Endothelial cell of umbilical vein (primary cell): ENCODE measurements at regions not wholly inside any gene's neighbourhood (a gene's known extent, or its start where the extent isn't known, plus 50 kb on each side); places are given as distances from the start of the nearest gene placed in this dataset.

Experiments
- BruUV-seq: library from RNA; stranded (reverse); fragments of 400-500 nt; replicated peaks from 2 replicates; lab custom pipeline; 2021; lab: Mats Ljungman, UMichigan
- CTCF ChIA-PET: fragments of 300-600, 350-600 bp; sonication (Branson Sonifier 250); formaldehyde crosslinking; loops from one replicate; lab custom pipeline; 2021; ENCODE audit warnings: antibody characterized with exemption, inconsistent platforms; lab: Charles Lee
- POLR2A ChIA-PET: fragments of 300-600, 350-600 bp; sonication (Branson Sonifier 250); formaldehyde crosslinking; loops from one replicate; lab custom pipeline; 2021; ENCODE audit warnings: antibody characterized with exemption, inconsistent platforms; lab: Charles Lee
- DNase-seq: peaks from one replicate; pipeline ENCODE4 v3.0.0-alpha.2; 2011; ENCODE audit warnings: low read depth, low spot score
- FAIRE-seq: peaks from 2 replicates; lab custom pipeline; 2011; peaks lifted over from hg19 to GRCh38; lab: Jason Lieb, UNC
- H2AFZ ChIP-seq: 2 replicates; pipeline ENCODE4 v1.6.0; 2012; ENCODE audit warnings: low read depth, low read length, control low read depth, inconsistent platforms
- H3K27ac ChIP-seq: 2 replicates; pipeline ENCODE4 v1.5.1; 2011; ENCODE audit warnings: low read depth, mild to moderate bottlenecking, control low read depth, low read length, moderate library complexity; ENCODE audit not compliant: insufficient read depth
- H3K27me3 ChIP-seq, 2 experiments: 2 replicates each; pipeline versions ENCODE4 v1.6.0 to v1.6.1; 2011; ENCODE audit warnings: low read length in 2 of 2, mixed read lengths in 1 of 2; ENCODE audit not compliant: control insufficient read depth in 2 of 2, insufficient read depth in 2 of 2
- H3K36me3 ChIP-seq, 2 experiments: 2 replicates in 1 of 2; 3 replicates in 1 of 2; pipeline ENCODE4 v1.5.1; 2011; ENCODE audit warnings: low read length in 2 of 2, mild to moderate bottlenecking in 1 of 2, moderate library complexity in 1 of 2; ENCODE audit not compliant: control insufficient read depth in 2 of 2, insufficient read depth in 2 of 2; ENCODE audit errors: extremely low read depth in 1 of 2
- H3K4me1 ChIP-seq: 3 replicates; pipeline ENCODE4 v1.5.1; 2011; ENCODE audit warnings: mild to moderate bottlenecking, low read length; ENCODE audit not compliant: control insufficient read depth, insufficient read depth; ENCODE audit errors: extremely low read depth
- H3K4me2 ChIP-seq: 2 replicates; pipeline ENCODE4 v1.6.1; 2011; ENCODE audit warnings: low read length, control low read depth, mixed read lengths; ENCODE audit not compliant: insufficient read depth
- H3K4me3 ChIP-seq, 3 experiments: fragments of 200-600 bp in 1 of 3; sonication (generic), shearing (Covaris generic) in 1 of 3; replicated peaks in 1 of 3; 2 replicates each; pipeline ENCODE4 v1.5.1; 2011 to 2016; ENCODE audit warnings: control low read depth in 3 of 3, low read length in 3 of 3, mild to moderate bottlenecking in 2 of 3, inconsistent platforms in 1 of 3, low read depth in 1 of 3, moderate library complexity in 1 of 3; ENCODE audit not compliant: insufficient read depth in 1 of 3
- H3K79me2 ChIP-seq: 2 replicates; pipeline ENCODE4 v1.6.0; 2012; ENCODE audit warnings: low read length, inconsistent platforms; ENCODE audit not compliant: control insufficient read depth, insufficient read depth
- H3K9ac ChIP-seq: replicated peaks from 2 replicates; pipeline ENCODE3; 2011; ENCODE audit warnings: low read length, control low read depth; ENCODE audit not compliant: insufficient read depth; ENCODE audit errors: extremely low read depth
- H3K9me1 ChIP-seq: replicated peaks from 3 replicates; pipeline ENCODE4 v1.6.0; 2011; ENCODE audit warnings: mild to moderate bottlenecking, low read length; ENCODE audit not compliant: control insufficient read depth, insufficient read depth; ENCODE audit errors: extremely low read depth
- H3K9me3 ChIP-seq: replicated peaks from 2 replicates; pipeline ENCODE4 v1.5.1; 2012; ENCODE audit warnings: low read length, inconsistent platforms; ENCODE audit not compliant: control insufficient read depth, insufficient read depth
- H4K20me1 ChIP-seq: replicated peaks from 2 replicates; pipeline ENCODE3; 2011; ENCODE audit warnings: mild to moderate bottlenecking, low read length; ENCODE audit not compliant: control insufficient read depth, insufficient read depth; ENCODE audit errors: extremely low read depth
- CTCF ChIP-seq, 2 donors: IDR thresholded peaks; 1 replicate in 1 of 2; 2 replicates in 1 of 2; pipeline ENCODE4 v1.5.1; 2011; ENCODE audit warnings: low read length in 2 of 2, mild to moderate bottlenecking in 2 of 2, moderate library complexity in 2 of 2, control low read depth in 1 of 2, inconsistent platforms in 1 of 2, low read depth in 1 of 2; ENCODE audit not compliant: insufficient read depth in 1 of 2; ENCODE audit errors: extremely low read depth in 1 of 2
- EZH2 ChIP-seq: IDR thresholded peaks from 2 replicates; pipeline ENCODE4 v1.6.1; 2012; ENCODE audit warnings: borderline replicate concordance, low read depth, mild to moderate bottlenecking, moderate library complexity, low read length, inconsistent platforms; ENCODE audit not compliant: severe bottlenecking
- FOS ChIP-seq: IDR thresholded peaks from 2 replicates; pipeline ENCODE4 v1.6.1; 2011; ENCODE audit warnings: mild to moderate bottlenecking, low read length, moderate library complexity, borderline replicate concordance; ENCODE audit not compliant: insufficient read depth
- GATA2 ChIP-seq: IDR thresholded peaks from 2 replicates; pipeline ENCODE4 v1.7.0; 2011; ENCODE audit warnings: low read depth, mild to moderate bottlenecking, moderate library complexity, mixed read lengths, low read length; ENCODE audit not compliant: insufficient read length, insufficient read depth
- JUN ChIP-seq: IDR thresholded peaks from 2 replicates; pipeline ENCODE4 v1.6.1; 2011; ENCODE audit warnings: borderline replicate concordance, low read depth; ENCODE audit not compliant: insufficient read length, insufficient read depth
- MAX ChIP-seq: IDR thresholded peaks from 2 replicates; pipeline ENCODE4 v1.6.1; 2011; ENCODE audit not compliant: insufficient read depth, insufficient read length
- MYC ChIP-seq: IDR thresholded peaks from one replicate; pipeline ENCODE4 v1.6.1; 2011; ENCODE audit warnings: mild to moderate bottlenecking, low read depth, low read length
- POLR2A ChIP-seq: IDR thresholded peaks from 2 replicates; pipeline ENCODE4 v1.6.1; 2012; ENCODE audit warnings: low read depth, mild to moderate bottlenecking, control low read depth, low read length
- dilution Hi-C: fragments of 300-500 bp; cut with MboI; formaldehyde crosslinking; loops from one replicate; pipeline ENCODE4 v1.15.0; 2019; ENCODE audit warnings: low sequenced_read_pairs; ENCODE audit not compliant: extremely low pct_ligation_motif_present
- intact Hi-C: fragments of 100-400 bp; cut with micrococcal nuclease; formaldehyde crosslinking; loops from one replicate; pipeline ENCODE4 v1.10.0; 2022

- dilution Hi-C loops, result no loop called here
- intact Hi-C loops, result no loop called here
- H3K9ac ChIP-seq, result no peak overlapping the region
- POLR2A ChIA-PET, result no interaction called here
- no peaks in the 10 kb centered on the region for H3K9me1 ChIP-seq
- H2AFZ ChIP-seq, result no peak overlapping the region
- no peak overlapping the region for H3K27ac ChIP-seq
- no TSS peak for BruUV-seq
- no peaks in the 10 kb centered on the region for H3K79me2 ChIP-seq
- CTCF ChIA-PET, result no interaction called here
- no peaks in the 10 kb centered on the region for H3K36me3 ChIP-seq
- TF ChIP-seq JUN (no peak), MYC (no peak), MAX (no peak), EZH2 (no peak), FOS (no peak), GATA2 (no peak), POLR2A (no peak), CTCF (IDR thresholded peaks at IDR 0.05; ENCODE audit: extremely low read depth in 1 of 2, insufficient read depth in 1 of 2, low read depth in 1 of 2, low read length in 2 of 2) (no peak)
- H3K4me1 ChIP-seq, result no peaks in the 10 kb centered on the region
- no peak overlapping the region for H3K4me3 ChIP-seq
- no peak overlapping the region for H3K4me2 ChIP-seq
- H4K20me1 ChIP-seq, result no peaks in the 10 kb centered on the region
- no peak for FAIRE-seq
- H3K27me3 ChIP-seq, result no peaks in the 10 kb centered on the region
- no peaks in the 10 kb centered on the region for H3K9me3 ChIP-seq
- no peak for DNase-seq
Measured at GRCh38 chr10:108608860-108609259, 1314.5 kb downstream of the XPNPEP1 start.
